Liver (tissue), 3 donors: ENCODE measurements at regions not wholly inside any gene's neighbourhood (a gene's known extent, or its start where the extent isn't known, plus 50 kb on each side); places are given as distances from the start of the nearest gene placed in this dataset.

Experiments
- CTCF ChIP-seq: fragments of 150-350 bp; IDR thresholded peaks from 2 replicates; pipeline ENCODE4 v1.5.1; 2017; ENCODE audit warnings: improper control_type of control experiment, low read depth, low read length; ENCODE audit not compliant: missing input control
- GABPA ChIP-seq, 2 donors: IDR thresholded peaks in 1 of 2; conservative IDR thresholded peaks in 1 of 2; 2 replicates each; pipeline ENCODE4 v1.6.1; 2016; ENCODE audit warnings: antibody characterized with exemption in 2 of 2, mild to moderate bottlenecking in 1 of 2, moderate library complexity in 1 of 2
- HNF4A ChIP-seq, 2 donors: conservative IDR thresholded peaks; 2 replicates each; pipeline ENCODE4 v1.6.1; 2016; ENCODE audit warnings: antibody characterized with exemption in 2 of 2, mild to moderate bottlenecking in 2 of 2
- SP1 ChIP-seq: IDR thresholded peaks from 2 replicates; pipeline ENCODE4 v1.6.1; 2018; ENCODE audit warnings: antibody characterized with exemption, mild to moderate bottlenecking
- donor health status: healthy.
- donor health status: healthy.

- no peak for TF ChIP-seq GABPA (IDR thresholded peaks at IDR 0.05 in 1 of 2, conservative IDR thresholded peaks at IDR 0.05 in 1 of 2)
- TF ChIP-seq SP1: no peak
- TF ChIP-seq HNF4A (conservative IDR thresholded peaks at IDR 0.05): no peak
- TF ChIP-seq CTCF: no peak
These were observed 58.3 kb upstream of the SPATA31E1 start for GRCh38 chr9:87824216-87824875.
